Endothelial cell (in vitro differentiated cells): ENCODE measurements at regions not wholly inside any gene's neighbourhood (a gene's known extent, or its start where the extent isn't known, plus 50 kb on each side); places are given as distances from the start of the nearest gene placed in this dataset.
"Not testable (repeated sequence)": the region's sequence is repeated elsewhere in the genome, so short reads cannot be mapped to it uniquely, and the experiment has no call there.

Experiments
- DNase-seq: peaks from one replicate; pipeline ENCODE4 v3.0.0; 2021; ENCODE audit warnings: low spot score
- H3K27ac Mint-ChIP-seq: one replicate; pipeline ENCODE4 v1.8.0; 2021; ENCODE audit warnings: mixed read lengths, inconsistent platforms; ENCODE audit not compliant: unreplicated experiment
- H3K27me3 Mint-ChIP-seq: one replicate; pipeline ENCODE4 v1.8.0; 2021; ENCODE audit warnings: mild to moderate bottlenecking, moderate library complexity, mixed read lengths, inconsistent platforms; ENCODE audit not compliant: unreplicated experiment
- H3K36me3 Mint-ChIP-seq: one replicate; pipeline ENCODE4 v1.8.0; 2021; ENCODE audit warnings: mild to moderate bottlenecking, low read depth, mixed read lengths, inconsistent platforms; ENCODE audit not compliant: unreplicated experiment
- H3K4me1 Mint-ChIP-seq: one replicate; pipeline ENCODE4 v1.8.0; 2021; ENCODE audit warnings: mild to moderate bottlenecking, mixed read lengths, inconsistent platforms; ENCODE audit not compliant: unreplicated experiment
- H3K4me3 Mint-ChIP-seq: one replicate; pipeline ENCODE4 v1.8.0; 2021; ENCODE audit warnings: mild to moderate bottlenecking, mixed read lengths, inconsistent platforms; ENCODE audit not compliant: unreplicated experiment
- H3K9me3 Mint-ChIP-seq: one replicate; pipeline ENCODE4 v1.8.0; 2021; ENCODE audit warnings: mixed read lengths, inconsistent platforms; ENCODE audit not compliant: unreplicated experiment
- TF ChIP-seq, protein P1 (sequence below): fragments of 200-600 bp; sonication (generic); IDR thresholded peaks from one replicate; pipeline ENCODE4 v1.5.0; 2021; ENCODE audit warnings: antibody characterized with exemption; ENCODE audit not compliant: unreplicated experiment

- Mint-ChIP-seq H3K4me3 (no peak overlapping the region), H3K4me1 (peaks cover 9% of the 10 kb centered on the region), H3K36me3 (no peaks in the 10 kb centered on the region), H3K27ac (no peak overlapping the region), H3K27me3 (peaks cover 2% of the 10 kb centered on the region), H3K9me3 (no peaks in the 10 kb centered on the region)
- DNase-seq = no peak
- TF ChIP-seq, protein P1, sequence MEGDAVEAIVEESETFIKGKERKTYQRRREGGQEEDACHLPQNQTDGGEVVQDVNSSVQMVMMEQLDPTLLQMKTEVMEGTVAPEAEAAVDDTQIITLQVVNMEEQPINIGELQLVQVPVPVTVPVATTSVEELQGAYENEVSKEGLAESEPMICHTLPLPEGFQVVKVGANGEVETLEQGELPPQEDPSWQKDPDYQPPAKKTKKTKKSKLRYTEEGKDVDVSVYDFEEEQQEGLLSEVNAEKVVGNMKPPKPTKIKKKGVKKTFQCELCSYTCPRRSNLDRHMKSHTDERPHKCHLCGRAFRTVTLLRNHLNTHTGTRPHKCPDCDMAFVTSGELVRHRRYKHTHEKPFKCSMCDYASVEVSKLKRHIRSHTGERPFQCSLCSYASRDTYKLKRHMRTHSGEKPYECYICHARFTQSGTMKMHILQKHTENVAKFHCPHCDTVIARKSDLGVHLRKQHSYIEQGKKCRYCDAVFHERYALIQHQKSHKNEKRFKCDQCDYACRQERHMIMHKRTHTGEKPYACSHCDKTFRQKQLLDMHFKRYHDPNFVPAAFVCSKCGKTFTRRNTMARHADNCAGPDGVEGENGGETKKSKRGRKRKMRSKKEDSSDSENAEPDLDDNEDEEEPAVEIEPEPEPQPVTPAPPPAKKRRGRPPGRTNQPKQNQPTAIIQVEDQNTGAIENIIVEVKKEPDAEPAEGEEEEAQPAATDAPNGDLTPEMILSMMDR = no peak
Observed at GRCh38 chr4:128450326-128451120, 162.9 kb upstream of the PGRMC2 start.

- peaks cover 2% of the 10 kb centered on the region for H3K27me3 Mint-ChIP-seq
- H3K4me3 Mint-ChIP-seq = no peak overlapping the region
- H3K27ac Mint-ChIP-seq = no peak overlapping the region
- TF ChIP-seq, protein P1 = no peak
- DNase-seq = no peak
- H3K36me3 Mint-ChIP-seq = no peaks in the 10 kb centered on the region
- peaks cover 2% of the 10 kb centered on the region for H3K4me1 Mint-ChIP-seq
- H3K9me3 Mint-ChIP-seq = peaks cover 5% of the 10 kb centered on the region
Observed at GRCh38 chr4:128449251-128449650, 161.6 kb upstream of the PGRMC2 start.

DNA sequence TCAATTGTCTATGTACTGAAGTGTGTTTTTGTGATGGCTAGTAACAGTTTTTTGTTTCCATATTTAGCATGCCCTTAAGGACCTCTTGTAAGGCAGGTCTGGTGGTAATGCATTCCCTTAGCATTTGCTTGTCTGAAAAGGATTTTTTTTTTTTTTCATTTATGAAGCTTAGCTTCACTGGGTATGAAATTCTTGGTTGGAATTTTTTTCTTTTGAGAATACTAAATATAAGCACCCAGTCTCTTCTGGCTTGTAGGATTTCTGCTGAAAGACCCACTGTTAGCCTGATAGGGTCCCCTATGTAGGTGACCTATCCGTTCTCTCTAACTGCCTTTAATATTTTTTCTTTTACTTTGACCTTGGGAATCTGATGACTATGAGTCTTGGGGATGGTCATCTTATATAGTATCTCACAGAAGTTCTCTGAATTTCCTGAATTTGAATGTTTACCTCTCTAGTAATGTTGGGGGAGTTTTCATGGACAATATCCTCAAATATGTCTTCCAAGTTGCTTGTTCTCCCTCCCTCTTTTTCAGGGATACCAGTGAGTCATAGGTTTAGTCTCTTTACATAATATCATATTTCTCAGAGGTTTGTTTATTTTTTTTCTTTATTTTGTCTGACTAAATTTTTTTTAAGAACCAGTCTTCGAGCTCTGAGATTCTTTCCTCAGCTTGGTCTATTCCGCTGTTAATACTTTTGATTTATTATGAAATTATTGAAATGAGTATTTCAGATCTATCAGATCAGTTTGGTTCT is 157.1 kb upstream of the PGRMC2 start:
- no peak for DNase-seq
- Mint-ChIP-seq H3K27me3 (peaks cover 1% of the 10 kb centered on the region), H3K27ac (no peak overlapping the region), H3K9me3 (peaks cover 17% of the 10 kb centered on the region), H3K4me3 (no peak overlapping the region), H3K4me1 (no peaks in the 10 kb centered on the region), H3K36me3 (peaks cover 16% of the 10 kb centered on the region)
- TF ChIP-seq, protein P1 = no peak

DNA sequence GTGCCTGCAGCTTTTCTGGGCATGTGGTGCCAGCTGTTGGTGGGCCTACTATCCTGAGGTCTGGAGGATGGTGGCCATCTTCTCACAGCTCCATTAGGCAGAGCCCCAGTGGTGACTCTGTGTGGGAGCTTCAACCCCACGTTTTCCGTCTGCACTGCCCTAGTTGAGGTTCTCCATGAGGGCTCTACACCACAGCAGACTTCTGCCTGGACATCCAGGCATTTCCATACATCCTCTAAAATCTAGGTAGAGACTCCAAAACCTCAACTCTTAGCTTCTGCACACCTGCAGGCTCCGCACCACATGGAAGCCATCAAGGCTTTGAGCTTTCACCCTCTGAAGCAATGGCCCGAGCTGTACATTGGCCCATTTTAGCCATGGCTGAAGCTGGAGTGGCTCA is 153.3 kb upstream of the PGRMC2 start:
- Mint-ChIP-seq H3K9me3 (peaks cover 19% of the 10 kb centered on the region), H3K27ac (no peak overlapping the region), H3K4me3 (no peak overlapping the region), H3K4me1 (no peaks in the 10 kb centered on the region), H3K36me3 (peaks cover 24% of the 10 kb centered on the region), H3K27me3 (no peaks in the 10 kb centered on the region)
- no peak for DNase-seq
- TF ChIP-seq, protein P1 = no peak

DNA sequence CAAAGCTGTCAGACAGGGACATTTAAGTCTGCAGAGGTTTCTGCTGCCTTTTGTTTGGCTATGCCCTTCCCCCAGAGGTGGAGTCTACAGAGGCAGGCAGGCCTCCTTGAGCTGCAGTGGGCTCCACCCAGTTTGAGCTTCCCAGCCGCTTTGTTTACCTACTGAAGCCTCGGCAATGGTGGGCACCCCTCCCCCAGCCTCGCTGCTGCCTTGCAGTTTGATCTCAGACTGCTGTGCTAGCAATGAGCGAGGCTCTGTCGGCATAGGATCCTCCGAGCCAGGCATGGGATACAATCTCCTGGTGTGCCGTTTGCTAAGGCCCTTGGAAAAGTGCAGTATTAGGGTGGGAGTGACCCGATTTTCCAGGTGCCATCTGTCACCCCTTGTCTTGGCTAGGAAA is 149.4 kb upstream of the PGRMC2 start:
- H3K4me1 Mint-ChIP-seq, DNase-seq, H3K4me3 Mint-ChIP-seq, H3K27me3 Mint-ChIP-seq, H3K27ac Mint-ChIP-seq: not testable (repeated sequence)
- Mint-ChIP-seq H3K36me3 (peaks cover 18% of the 10 kb centered on the region), H3K9me3 (peaks cover 11% of the 10 kb centered on the region)

DNA sequence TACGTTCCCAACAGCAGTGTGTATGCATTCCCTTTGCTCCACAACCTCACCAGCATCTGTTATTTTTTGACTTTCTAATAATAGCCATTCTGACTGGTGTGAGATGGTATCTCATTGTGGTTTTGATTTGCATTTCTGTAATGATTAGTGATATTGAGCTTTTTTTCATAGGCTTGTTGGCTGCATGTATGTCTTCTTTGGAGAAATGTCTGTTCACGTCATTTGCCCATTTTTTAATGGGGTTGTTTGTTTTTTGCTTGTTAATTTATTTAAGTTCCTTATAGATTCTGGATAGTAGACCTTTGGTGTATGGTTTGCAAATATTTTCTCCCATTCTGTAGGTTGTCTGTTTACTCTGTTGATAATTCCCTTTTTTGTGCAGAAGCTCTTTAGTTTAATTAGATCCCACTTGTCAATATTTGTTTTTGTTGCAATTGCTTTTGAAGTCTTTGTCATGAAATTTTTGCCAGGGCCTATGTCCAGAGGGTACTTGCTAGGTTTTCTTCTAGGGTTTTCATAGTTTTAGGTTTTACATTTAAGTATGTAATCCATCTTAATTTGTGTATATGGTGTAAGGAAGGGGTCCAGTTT is 141.5 kb upstream of the PGRMC2 start:
- DNase-seq, H3K27ac Mint-ChIP-seq, H3K9me3 Mint-ChIP-seq, H3K4me3 Mint-ChIP-seq, H3K4me1 Mint-ChIP-seq, H3K27me3 Mint-ChIP-seq, H3K36me3 Mint-ChIP-seq: not testable (repeated sequence)
